ENCODE measurements at regions not wholly inside any gene's neighbourhood (a gene's known extent, or its start where the extent isn't known, plus 50 kb on each side); places are given as distances from the start of the nearest gene placed in this dataset.

- POLR2A ChIA-PET, result no interaction called here
- intact Hi-C loops (cut with micrococcal nuclease; ENCODE audit: unreplicated experiment), result no loop called here
Measured at GRCh38 chr20:11252447-11252846, 578.6 kb upstream of the JAG1 start.

GRCh38 chr20:11255455-11255854, 581.7 kb upstream of the JAG1 start:
- Histone ChIP-seq H3K4me3 (ENCODE audit: low read depth in 2 of 2, low read length in 2 of 2) (no peak overlapping the region), H3K9me3 (ENCODE audit: control insufficient read depth, insufficient read depth, low read depth, low read length) (peaks cover 3% of the 10 kb centered on the region; the same call in 1 of the 2 replicates), H3K4me1 (ENCODE audit: control insufficient read depth, insufficient read depth, low read length) (no peaks in the 10 kb centered on the region), H3K27ac (ENCODE audit: low read length) (no peak overlapping the region), H3K36me3 (ENCODE audit: control insufficient read depth, insufficient read depth, low read length) (no peaks in the 10 kb centered on the region; the same call in 1 of the 2 replicates), H3K27me3 (ENCODE audit: control insufficient read depth, insufficient read depth, low read length) (no peaks in the 10 kb centered on the region)
- DNase-seq (ENCODE audit: low read depth, low spot score), result no peak
- BruUV-seq (replicated peaks), result no TSS peak
- ATAC-seq, result no peak
- TF ChIP-seq TCF7L2 (IDR thresholded peaks at IDR 0.05; ENCODE audit: low read depth, low read length), result no peak
- no peak for TF ChIP-seq CTCF (IDR thresholded peaks at IDR 0.05)
- no peak for TF ChIP-seq SIN3A (IDR thresholded peaks at IDR 0.05; ENCODE audit: borderline replicate concordance, insufficient read depth, low read depth, low read length)
- TF ChIP-seq POLR2AphosphoS5 (IDR thresholded peaks at IDR 0.05; ENCODE audit: low read depth, low read length), result no peak
- no peak for TF ChIP-seq REST (IDR thresholded peaks at IDR 0.05; ENCODE audit: insufficient read depth in 1 of 2, low read depth in 2 of 2, low read length in 1 of 2)
- ChIA-PET CTCF (no interaction called here), POLR2A (no interaction called here)
- in situ Hi-C loops (cut with HindIII; ENCODE audit: low pct_unique_long_range_greater_than_20kb, low sequenced_read_pairs), result no loop called here
- intact Hi-C loops (cut with micrococcal nuclease; ENCODE audit: unreplicated experiment), result no loop called here

More at GRCh38 chr20:11252447-11252846, 578.6 kb upstream of the JAG1 start:
- Histone ChIP-seq H3K27ac (ENCODE audit: low read length) (no peak overlapping the region), H3K4me1 (ENCODE audit: control insufficient read depth, insufficient read depth, low read length) (no peaks in the 10 kb centered on the region), H3K27me3 (ENCODE audit: control insufficient read depth, insufficient read depth, low read length) (no peaks in the 10 kb centered on the region), H3K4me3 (ENCODE audit: low read depth in 2 of 2, low read length in 2 of 2) (no peak overlapping the region), H3K9me3 (ENCODE audit: control insufficient read depth, insufficient read depth, low read depth, low read length) (peaks cover 3% of the 10 kb centered on the region; the same call in 1 of the 2 replicates), H3K36me3 (ENCODE audit: control insufficient read depth, insufficient read depth, low read length) (no peaks in the 10 kb centered on the region; the same call in 1 of the 2 replicates)
- CTCF ChIA-PET, result no interaction called here
- no peak for DNase-seq (ENCODE audit: low read depth, low spot score)
- in situ Hi-C loops (cut with HindIII; ENCODE audit: low pct_unique_long_range_greater_than_20kb, low sequenced_read_pairs), result no loop called here
- no TSS peak for BruUV-seq (replicated peaks)
- TF ChIP-seq POLR2AphosphoS5 (IDR thresholded peaks at IDR 0.05; ENCODE audit: low read depth, low read length) (no peak), CTCF (IDR thresholded peaks at IDR 0.05) (no peak), TCF7L2 (IDR thresholded peaks at IDR 0.05; ENCODE audit: low read depth, low read length) (no peak), SIN3A (IDR thresholded peaks at IDR 0.05; ENCODE audit: borderline replicate concordance, insufficient read depth, low read depth, low read length) (no peak), REST (IDR thresholded peaks at IDR 0.05; ENCODE audit: insufficient read depth in 1 of 2, low read depth in 2 of 2, low read length in 1 of 2) (no peak)
- ATAC-seq, result no peak

All from Panc1 (cell line).